Suprapubic skin (tissue), 4 donors: ENCODE measurements at regions not wholly inside any gene's neighbourhood (a gene's known extent, or its start where the extent isn't known, plus 50 kb on each side); places are given as distances from the start of the nearest gene placed in this dataset.

Experiments used
- DNase-seq, 2 donors: peaks; one replicate each; pipeline ENCODE4 v3.0.0-alpha.2; 2019; ENCODE audit warnings: low spot score in 2 of 2
- H3K27ac ChIP-seq: fragments of 200-600 bp; sonication (generic); one replicate; pipeline ENCODE4 v1.5.1; 2019
- H3K27me3 ChIP-seq: fragments of 200-600 bp; sonication (generic); one replicate; pipeline ENCODE4 v1.5.1; 2019
- H3K36me3 ChIP-seq: fragments of 200-600 bp; sonication (generic); one replicate; pipeline ENCODE4 v1.5.1; 2019
- H3K4me1 ChIP-seq: fragments of 200-600 bp; sonication (generic); one replicate; pipeline ENCODE4 v1.5.1; 2019
- H3K4me3 ChIP-seq: fragments of 200-600 bp; sonication (generic); one replicate; pipeline ENCODE4 v1.5.1; 2019; ENCODE audit warnings: mild to moderate bottlenecking
- H3K9me3 ChIP-seq: fragments of 200-600 bp; sonication (generic); one replicate; pipeline ENCODE4 v1.5.1; 2019
- EP300 ChIP-seq: sonication (generic); formaldehyde crosslinking; IDR thresholded peaks from one replicate; pipeline ENCODE4 v1.6.1; 2017; ENCODE audit warnings: antibody characterized with exemption
- POLR2A ChIP-seq, 2 donors: fragments of 450-650 bp; IDR thresholded peaks; one replicate each; pipeline ENCODE4 v1.6.1; 2017; ENCODE audit warnings: antibody characterized with exemption in 2 of 2, mild to moderate bottlenecking in 2 of 2, moderate library complexity in 2 of 2
- POLR2AphosphoS5 ChIP-seq, 3 donors: sonication (generic); formaldehyde crosslinking; IDR thresholded peaks; one replicate each; pipeline ENCODE4 v1.6.1; 2017; ENCODE audit warnings: antibody characterized with exemption in 3 of 3
- WGBS: methylation state at CpG from one replicate; pipeline ENCODE4 v1.1.5; 2018; 5-methylcytosine and 5-hydroxymethylcytosine counted together
- TF ChIP-seq, protein P1 (sequence below), 2 donors: fragments of 200-600 bp in 1 of 2; fragments of 450-650 bp in 1 of 2; sonication (generic) in 1 of 2; IDR thresholded peaks; one replicate each; pipeline ENCODE4 v1.5.1; 2016 to 2019; ENCODE audit warnings: antibody characterized with exemption in 2 of 2, mild to moderate bottlenecking in 1 of 2, moderate library complexity in 1 of 2

DNA sequence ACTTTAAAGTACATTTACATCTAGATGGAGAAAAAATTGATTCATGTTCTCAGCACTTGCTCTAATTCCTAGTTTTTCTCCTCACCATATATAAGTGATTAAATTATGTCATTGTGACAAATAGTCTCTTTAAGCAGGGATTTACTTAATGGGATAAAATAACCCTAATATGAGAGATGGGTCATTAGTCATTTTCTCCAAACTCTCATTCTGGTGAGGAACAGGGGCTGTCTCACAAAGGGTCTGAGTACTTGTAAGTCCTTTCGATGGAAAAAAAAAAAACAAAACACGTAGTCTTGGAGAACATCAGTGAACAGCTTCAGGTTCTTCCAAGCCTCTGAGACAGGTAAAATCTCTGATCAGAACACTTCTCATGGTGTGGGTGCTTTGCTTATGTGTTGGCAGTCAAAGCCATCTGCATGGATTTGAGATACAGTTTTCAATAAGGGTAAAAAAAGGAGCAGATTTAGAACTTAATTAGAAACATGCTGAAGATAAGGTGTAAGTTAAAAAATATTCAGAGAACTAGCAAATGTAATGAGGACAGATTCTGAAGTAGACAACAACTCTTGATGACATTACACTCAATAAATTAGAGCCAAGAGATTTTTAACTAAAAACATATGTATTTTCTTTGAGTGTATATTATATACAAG lies 1668.9 kb upstream of the MIR17HG start:
- Histone ChIP-seq H3K4me3 (no peak overlapping the region), H3K27me3 (no peaks in the 10 kb centered on the region), H3K9me3 (no peaks in the 10 kb centered on the region), H3K36me3 (no peaks in the 10 kb centered on the region), H3K27ac (no peak overlapping the region), H3K4me1 (no peaks in the 10 kb centered on the region)
- no peak for DNase-seq
- TF ChIP-seq POLR2AphosphoS5 (IDR thresholded peaks at IDR 0.05) (no peak), POLR2A (IDR thresholded peaks at IDR 0.05) (no peak), EP300 (no peak)
- TF ChIP-seq, protein P1, sequence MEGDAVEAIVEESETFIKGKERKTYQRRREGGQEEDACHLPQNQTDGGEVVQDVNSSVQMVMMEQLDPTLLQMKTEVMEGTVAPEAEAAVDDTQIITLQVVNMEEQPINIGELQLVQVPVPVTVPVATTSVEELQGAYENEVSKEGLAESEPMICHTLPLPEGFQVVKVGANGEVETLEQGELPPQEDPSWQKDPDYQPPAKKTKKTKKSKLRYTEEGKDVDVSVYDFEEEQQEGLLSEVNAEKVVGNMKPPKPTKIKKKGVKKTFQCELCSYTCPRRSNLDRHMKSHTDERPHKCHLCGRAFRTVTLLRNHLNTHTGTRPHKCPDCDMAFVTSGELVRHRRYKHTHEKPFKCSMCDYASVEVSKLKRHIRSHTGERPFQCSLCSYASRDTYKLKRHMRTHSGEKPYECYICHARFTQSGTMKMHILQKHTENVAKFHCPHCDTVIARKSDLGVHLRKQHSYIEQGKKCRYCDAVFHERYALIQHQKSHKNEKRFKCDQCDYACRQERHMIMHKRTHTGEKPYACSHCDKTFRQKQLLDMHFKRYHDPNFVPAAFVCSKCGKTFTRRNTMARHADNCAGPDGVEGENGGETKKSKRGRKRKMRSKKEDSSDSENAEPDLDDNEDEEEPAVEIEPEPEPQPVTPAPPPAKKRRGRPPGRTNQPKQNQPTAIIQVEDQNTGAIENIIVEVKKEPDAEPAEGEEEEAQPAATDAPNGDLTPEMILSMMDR (IDR thresholded peaks at IDR 0.05), result no peak
- WGBS, result 85% methylated on average over 2 of the region's 2 CpGs

DNA sequence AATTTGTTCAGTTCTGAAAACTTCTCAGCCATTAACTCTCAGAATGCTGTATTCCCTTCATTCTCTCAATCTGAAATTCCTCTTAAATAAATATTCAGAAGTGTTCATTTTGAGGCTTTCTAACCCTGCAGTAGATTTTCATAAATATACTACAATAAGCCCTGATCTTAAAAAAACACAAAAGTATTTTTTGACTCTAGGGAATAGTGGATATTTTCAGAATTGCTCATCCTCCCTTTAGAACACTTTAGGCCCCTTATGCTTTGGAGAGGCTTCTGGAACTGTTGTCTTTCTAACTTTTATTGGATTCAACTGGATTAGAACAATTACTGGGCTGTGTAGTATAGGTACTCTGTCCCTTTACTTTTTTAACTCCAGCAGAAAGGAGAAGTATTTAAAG lies 1662.6 kb upstream of the MIR17HG start:
- TF ChIP-seq EP300 (no peak), POLR2AphosphoS5 (IDR thresholded peaks at IDR 0.05) (no peak), POLR2A (IDR thresholded peaks at IDR 0.05) (no peak)
- TF ChIP-seq, protein P1 (IDR thresholded peaks at IDR 0.05), result no peak
- Histone ChIP-seq H3K27me3 (no peaks in the 10 kb centered on the region), H3K4me1 (no peaks in the 10 kb centered on the region), H3K27ac (no peak overlapping the region), H3K36me3 (no peaks in the 10 kb centered on the region), H3K9me3 (no peaks in the 10 kb centered on the region), H3K4me3 (no peak overlapping the region)
- DNase-seq, result no peak

DNA sequence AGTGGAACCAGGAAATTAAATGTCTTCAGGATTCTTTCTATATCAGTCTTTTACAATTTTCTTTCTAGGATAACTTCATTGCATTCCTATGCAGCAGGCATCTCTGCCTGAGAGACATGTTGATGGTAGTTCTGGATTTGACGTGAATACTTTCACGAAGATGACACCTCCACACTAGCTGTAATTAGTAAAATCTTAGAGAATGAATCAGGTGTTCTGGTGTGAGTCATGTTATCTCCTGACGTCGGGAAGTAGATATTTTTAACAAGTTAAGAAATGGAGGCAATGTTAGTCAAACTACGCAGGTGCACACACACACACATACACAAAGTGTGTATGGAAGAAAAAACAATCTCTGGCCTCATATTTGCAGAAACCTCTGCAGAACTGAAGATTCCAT lies 1661.3 kb upstream of the MIR17HG start:
- DNase-seq, result no peak
- Histone ChIP-seq H3K27me3 (no peaks in the 10 kb centered on the region), H3K27ac (no peak overlapping the region), H3K4me3 (no peak overlapping the region), H3K9me3 (no peaks in the 10 kb centered on the region), H3K36me3 (no peaks in the 10 kb centered on the region), H3K4me1 (no peaks in the 10 kb centered on the region)
- whole genome bisulfite sequencing, result 74% methylated on average over 5 of the region's 5 CpGs
- TF ChIP-seq POLR2AphosphoS5 (IDR thresholded peaks at IDR 0.05), result no peak
- no peak for TF ChIP-seq POLR2A (IDR thresholded peaks at IDR 0.05)
- TF ChIP-seq, protein P1 (IDR thresholded peaks at IDR 0.05), result no peak
- TF ChIP-seq EP300, result no peak

DNA sequence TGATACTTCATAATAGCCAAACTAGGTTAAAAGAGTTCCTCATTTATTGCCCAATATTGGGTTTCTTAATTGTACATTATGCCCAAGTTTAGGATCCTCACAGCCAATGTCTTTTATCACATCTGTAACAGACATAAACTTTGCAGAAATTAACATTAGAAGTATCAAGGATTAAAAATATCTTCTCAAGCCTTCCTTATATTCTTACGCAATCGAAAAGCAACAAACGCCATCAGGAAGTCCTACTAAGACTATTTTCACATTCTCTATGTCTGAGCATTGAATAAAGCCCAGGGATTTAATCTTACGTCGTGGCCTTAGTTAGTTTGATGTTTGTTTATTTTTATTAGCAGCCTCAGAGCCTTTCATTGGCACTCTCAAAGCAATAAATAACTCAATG lies 1660.4 kb upstream of the MIR17HG start:
- H3K27me3 ChIP-seq, result no peaks in the 10 kb centered on the region
- TF ChIP-seq EP300, result no peak
- TF ChIP-seq, protein P1 (IDR thresholded peaks at IDR 0.05), result no peak
- no peak for TF ChIP-seq POLR2A (IDR thresholded peaks at IDR 0.05)
- no peak for TF ChIP-seq POLR2AphosphoS5 (IDR thresholded peaks at IDR 0.05)
- no peaks in the 10 kb centered on the region for H3K4me1 ChIP-seq
- H3K27ac ChIP-seq, result no peak overlapping the region
- no peak overlapping the region for H3K4me3 ChIP-seq
- no peaks in the 10 kb centered on the region for H3K9me3 ChIP-seq
- DNase-seq, result no peak
- 50% methylated on average over 5 of the region's 5 CpGs for WGBS
- H3K36me3 ChIP-seq, result no peaks in the 10 kb centered on the region

DNA sequence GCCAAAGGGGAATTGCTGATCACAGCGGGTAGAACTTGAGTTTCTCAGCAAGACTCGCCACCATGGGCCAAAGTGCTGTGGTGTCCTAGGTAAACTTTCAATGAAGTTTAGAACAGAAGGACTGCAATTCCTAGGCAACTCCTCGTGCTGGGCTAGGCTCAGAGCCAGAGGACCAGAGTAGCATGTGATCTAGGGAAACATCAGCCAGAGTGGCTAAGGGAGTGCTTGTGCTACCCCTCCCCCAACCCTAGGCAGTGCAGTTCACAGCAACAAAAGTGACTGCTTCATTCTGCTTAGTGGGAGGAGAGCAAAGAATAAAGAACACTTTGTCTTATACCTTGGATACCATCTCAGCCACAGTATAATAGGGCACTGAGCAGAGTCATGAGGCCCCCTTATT lies 1658.6 kb upstream of the MIR17HG start:
- H3K4me3 ChIP-seq, result no peak overlapping the region
- no peak for DNase-seq

More for the DNA sequence above, 1658.6 kb upstream of the MIR17HG start:
- Histone ChIP-seq H3K36me3 (no peaks in the 10 kb centered on the region), H3K4me1 (no peaks in the 10 kb centered on the region), H3K27me3 (no peaks in the 10 kb centered on the region), H3K27ac (no peak overlapping the region), H3K9me3 (no peaks in the 10 kb centered on the region)
- TF ChIP-seq, protein P1 (IDR thresholded peaks at IDR 0.05), result no peak
- TF ChIP-seq POLR2A (IDR thresholded peaks at IDR 0.05), result no peak
- TF ChIP-seq POLR2AphosphoS5 (IDR thresholded peaks at IDR 0.05), result no peak
- TF ChIP-seq EP300, result no peak
- 79% methylated on average over 3 of the region's 3 CpGs for WGBS
